ENCODE measurements at regions not wholly inside any gene's neighbourhood (a gene's known extent, or its start where the extent isn't known, plus 50 kb on each side); places are given as distances from the start of the nearest gene placed in this dataset.
A peak's percentile ranks its signal among the peaks of the same experiment; 100 is the strongest.
"Not testable (repeated sequence)": the region's sequence is repeated elsewhere in the genome, so short reads cannot be mapped to it uniquely, and the experiment has no call there.

DNA sequence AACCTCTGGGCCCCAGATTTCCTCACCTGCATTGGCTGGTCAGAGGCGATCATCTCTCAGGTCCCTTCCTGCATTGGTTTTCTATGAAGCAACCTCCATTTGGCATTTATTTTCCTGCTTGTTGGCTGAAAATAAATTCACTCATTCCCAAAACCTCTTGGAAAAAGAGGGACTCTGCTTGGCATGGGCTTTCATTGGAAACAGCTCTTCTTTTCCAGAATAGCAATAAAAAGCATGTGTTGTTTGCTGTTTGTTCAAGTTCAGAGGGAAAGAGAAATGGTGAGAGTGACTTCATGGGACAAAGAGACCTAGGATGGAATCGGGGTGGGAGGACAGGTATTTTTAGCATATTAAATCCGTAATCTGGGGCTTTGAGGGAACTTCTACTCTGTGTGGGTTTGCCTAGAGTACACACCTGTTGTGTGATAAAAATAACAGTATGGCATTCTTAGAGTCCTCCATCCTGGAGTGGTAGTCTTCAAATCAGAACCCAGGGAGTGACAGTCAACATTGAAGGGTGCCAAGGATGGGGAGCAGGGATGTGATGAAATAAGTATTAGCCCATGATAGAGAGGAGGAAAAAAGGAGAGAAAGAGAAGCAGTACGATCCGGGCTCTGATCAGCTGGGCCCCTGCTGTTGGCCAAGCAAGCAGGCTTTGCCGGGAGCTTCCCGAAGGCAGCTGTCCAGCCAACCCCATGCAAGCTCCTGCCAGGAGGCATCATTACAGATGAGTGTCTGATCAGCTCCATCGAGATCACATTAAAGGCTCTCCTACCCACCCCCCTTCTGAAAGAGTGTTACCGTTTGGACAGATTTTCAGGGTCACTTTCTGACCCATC is 131.9 kb upstream of the NFIA start:
- no peak for DNase-seq

DNA sequence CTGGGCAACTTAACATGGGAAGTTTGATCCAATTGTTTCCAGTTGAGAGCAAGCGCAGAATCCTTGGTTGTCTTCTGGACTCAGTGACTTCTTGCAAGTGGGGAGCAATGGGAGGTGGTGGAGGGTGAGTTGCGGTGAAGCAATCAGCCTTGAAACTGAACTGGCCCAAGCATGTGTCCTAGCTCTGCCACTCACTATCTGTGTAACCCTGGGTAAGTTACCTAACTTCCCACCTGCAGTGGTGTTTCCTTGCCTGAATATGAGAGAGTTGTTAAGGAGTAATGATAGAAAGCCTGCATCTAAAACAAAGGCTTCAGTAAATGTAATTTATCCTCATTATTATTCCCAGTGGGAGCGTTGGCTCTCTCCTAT is 132.5 kb upstream of the NFIA start:
- no peak for DNase-seq

DNA sequence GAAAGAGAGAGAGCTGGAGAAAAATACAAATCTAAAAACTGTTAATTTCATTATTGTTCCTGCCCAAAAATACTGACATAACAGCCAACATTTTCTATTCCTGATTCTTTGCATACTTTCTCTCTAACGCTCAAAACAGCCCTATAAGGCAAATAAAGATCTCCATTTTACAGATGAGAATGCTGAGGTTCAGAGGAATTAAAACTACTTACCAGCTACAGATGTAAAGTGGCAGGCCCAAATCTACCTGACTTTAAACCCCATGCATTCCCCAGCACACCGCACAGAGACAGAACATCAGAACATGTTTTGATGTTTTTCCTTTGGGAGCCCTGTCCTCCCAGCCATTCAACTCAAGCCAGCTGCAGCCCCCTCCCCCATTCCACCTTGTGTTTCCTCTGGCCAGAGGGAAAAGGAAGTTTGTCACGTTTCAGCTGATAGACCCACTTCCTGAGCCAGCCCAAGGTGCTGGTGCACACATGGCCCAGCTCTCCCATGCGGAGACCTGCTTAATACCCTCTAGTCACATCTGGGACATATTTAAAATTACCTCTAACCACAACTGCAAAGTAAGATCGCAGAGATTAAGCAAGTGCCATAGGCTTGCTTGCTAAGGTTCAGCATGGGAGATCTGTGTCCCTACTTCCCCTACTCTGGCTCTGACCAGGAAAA is 133.1 kb upstream of the NFIA start:
- DNase-seq, result no peak

DNA sequence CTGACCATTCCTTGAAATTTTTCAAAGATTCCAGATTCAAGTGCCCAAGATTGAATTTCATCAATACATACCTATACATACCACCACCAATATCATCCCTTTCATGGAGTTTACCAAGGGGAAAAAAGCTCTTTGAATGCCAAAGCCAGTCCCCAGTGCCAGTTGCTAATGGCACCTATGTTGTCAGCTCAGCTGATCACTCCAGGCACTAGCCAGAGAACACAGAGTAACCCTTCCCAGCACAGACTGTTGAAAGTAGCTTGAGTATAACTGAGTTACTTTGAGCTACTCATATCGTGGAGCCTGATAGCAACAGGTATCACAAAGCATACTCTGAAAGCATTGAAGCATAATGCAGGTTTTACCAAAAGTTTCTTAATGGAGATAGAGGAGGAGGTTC is 133.9 kb upstream of the NFIA start:
- DNase-seq, result peak in 1 of 51 donors; percentile 2

DNA sequence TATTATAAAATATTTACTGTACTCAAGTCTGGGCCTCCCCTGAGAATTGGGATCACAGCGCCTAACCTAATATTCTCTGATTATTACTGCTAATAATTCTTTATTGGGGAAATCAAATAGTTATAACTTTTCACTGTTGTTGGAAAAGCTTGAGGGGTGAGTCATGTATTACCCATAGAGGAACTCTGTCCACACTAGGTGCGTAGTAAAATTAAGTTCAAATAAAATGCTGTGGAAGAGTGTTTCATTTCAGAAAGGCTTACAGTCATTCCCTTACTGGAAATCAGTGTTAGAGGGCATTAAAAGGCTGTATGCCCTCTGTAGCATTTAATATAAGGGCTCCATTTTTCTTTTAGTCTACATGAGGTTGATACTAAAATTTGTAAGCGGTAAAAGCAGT is 135.0 kb upstream of the NFIA start:
- no peak for DNase-seq

DNA sequence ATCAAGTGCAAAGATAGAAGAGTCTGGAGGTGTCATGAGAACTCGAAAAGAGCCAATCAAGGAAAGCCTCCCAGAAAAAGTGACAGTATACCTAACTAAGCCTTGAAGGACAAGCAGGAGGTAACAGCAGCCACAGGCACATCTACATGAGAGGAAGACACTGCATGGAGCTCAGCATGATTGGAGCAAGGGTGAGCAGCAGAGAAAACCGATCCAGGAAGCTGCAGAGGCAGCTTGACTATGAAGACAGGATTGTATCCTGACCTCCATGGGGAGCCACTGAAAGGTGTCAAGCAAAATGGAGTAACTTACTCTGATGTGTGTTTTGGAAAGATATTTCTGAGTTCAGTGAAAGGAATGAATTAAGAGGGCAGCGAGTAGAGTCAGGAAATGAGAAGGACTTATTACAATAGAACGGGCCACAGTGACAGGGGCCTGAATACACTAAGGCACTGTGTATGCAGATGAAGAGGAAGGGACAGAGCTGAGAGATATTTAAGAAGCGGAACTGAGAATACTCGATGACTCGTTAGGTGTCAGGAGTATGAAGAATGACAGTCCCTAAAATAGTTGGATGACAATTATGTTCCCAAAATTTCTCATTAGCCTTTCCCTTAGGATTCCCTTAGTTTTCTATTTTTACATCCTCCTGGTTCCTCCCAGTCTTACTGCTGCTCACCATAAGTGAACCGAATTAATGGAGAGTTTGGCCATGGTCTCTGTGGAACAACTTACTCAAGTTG is 139.3 kb upstream of the NFIA start:
- no peak for DNase-seq

DNA sequence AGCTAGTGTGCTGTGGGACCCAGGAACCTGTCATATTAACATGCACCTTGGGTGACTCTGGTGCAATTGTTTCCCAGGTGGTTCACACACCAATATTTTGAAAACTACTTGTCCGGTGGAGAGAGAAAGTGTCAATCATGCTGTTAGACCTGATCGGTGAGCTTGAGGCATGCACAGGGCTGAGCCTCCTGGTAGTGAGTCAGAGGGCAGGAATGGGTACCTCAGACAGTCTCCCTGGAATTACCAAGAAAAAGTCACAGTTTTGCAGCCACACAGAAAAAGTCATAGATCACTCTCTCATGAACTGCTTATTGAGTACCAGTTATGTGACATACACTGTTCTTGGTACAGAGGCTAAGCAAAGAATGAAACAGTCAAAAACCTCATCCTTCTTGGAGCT is 140.1 kb upstream of the NFIA start:
- DNase-seq, result no peak

DNA sequence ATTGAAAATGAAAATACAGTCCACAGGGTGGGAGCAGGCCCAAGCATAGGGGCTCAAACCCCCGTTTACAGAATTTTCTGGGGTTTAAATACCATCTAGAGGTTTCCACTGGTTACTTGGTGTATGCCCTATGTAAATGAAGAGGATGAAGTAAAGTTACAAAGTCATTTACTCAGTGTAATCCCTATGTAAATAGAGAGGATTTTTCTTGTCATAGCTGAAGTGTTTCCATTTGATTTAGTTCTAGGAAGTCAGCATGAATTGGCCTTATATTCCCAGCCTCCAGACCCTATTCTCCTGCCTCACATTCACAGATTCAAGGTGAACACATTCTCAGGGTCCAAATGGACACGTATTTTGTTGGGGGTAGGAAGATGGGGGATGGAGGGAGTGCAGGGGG is 141.7 kb upstream of the NFIA start:
- DNase-seq, result not testable (repeated sequence)

DNA sequence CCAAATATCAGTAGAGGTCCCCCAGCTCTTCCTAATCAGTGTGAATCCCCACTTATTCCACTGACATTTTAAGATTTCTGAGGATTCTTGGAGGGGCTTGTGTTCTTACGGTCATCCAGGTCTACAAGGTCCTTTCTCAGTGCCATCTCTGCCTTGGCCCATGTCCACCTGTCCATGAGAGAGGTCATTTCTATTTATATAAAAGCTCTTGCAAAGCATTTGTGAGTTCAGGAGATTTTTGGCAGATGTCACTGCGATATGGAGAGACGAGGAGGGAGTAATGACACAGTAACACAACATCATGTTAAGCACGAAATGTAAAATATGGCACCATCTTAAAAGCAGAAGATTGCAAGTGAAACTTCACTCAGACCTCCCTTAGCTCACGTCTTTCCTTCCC is 144.6 kb upstream of the NFIA start:
- DNase-seq, result no peak

DNA sequence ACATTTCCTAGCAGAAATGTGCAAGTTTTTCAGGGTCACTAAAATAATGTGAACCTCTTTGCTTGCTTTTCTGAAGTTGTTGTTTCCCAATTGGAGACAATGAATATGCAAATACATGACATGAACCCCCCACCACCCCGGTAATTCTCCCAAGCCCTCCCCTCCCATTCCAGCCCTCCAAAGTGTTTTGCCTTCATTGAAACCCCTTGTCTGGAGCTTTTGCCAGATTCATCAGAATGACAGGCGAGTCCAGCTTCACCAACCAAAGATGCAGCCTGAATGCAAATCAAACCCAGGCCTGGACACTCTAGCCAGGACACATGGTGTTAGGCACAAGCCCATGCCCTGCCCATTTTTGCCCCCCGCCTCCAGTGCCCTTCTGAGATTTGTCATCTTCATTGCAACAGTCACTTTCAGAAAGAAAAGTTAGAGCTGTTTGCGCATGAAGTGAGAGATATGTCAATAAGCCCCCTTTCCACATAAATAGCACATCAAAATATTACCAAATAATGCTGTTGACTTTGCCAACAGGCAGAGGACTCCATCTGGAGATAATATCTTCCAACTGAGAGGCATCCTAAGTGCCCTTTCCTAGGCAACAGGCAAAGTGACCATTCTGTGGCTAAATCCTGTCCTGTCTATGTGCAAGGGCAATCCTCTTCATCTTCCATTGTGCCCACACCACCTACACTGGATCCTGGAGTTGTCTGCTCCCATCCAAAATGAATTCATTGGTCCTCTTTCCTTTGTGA is 145.6 kb upstream of the NFIA start:
- peak in 10 of 51 donors; percentile 15 to 51 (median 28) for DNase-seq

DNA sequence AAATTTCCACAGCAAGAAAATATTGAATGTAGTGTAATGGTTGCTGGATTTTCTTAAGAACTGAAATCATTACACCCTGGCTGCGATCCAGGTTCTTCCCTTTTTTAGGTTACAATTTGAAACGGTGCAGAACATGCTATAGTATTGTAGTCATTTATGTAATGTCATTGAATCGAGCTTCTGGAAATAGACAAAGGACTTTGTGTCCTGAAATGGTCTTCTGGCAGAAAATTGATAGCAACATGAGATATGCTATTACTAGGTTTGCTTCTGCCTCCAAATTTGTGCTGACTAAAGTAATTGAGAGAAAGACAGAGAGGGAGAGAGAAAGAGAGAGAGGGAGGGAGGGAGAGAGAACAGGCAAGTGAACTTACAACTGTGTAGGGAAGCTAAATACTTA is 146.2 kb upstream of the NFIA start:
- DNase-seq, result peak in 1 of 51 donors; percentile 30

DNA sequence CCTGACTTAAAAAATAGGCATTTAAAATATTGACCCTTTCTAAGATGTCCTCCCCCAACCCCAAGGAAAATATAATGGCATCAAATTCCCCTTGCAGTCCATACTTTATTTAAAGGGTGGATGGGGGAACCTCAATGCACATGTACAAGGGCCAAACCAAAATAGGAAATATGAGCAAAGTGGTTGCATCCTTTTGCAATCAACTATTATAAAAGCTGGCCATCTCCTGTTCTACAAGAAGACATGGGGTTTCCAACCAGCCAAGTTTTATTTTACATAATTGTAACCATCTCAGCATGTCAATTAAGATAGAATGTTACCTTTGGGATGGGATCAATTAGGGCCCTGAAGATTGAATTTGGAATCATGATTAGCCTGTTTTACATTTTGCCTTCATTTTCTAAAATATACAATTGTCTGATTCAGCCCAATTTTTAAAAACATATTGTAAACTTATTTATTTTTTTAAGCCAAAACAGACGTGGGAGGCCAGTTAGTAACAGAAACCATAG is 146.7 kb upstream of the NFIA start:
- no peak for DNase-seq

DNA sequence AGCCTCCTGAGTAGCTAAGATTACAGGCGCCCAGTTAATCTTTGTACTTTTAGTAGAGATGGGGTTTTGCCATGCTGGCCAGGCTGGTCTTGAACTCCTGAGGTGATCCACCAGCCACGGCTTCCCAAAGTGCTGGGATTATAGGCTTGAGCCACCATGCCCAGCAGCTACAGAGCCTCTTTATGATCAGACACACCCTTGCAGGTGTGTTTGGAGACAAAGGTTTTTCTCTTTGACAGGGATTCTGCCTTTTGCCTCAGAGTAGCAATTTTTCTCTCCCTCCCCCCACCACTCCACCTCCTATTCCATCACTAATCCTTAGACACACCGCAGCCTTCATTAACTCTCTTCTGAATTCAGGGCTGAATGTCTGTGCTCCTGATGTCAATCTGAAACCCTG is 152.2 kb upstream of the NFIA start:
- no peak for DNase-seq

DNA sequence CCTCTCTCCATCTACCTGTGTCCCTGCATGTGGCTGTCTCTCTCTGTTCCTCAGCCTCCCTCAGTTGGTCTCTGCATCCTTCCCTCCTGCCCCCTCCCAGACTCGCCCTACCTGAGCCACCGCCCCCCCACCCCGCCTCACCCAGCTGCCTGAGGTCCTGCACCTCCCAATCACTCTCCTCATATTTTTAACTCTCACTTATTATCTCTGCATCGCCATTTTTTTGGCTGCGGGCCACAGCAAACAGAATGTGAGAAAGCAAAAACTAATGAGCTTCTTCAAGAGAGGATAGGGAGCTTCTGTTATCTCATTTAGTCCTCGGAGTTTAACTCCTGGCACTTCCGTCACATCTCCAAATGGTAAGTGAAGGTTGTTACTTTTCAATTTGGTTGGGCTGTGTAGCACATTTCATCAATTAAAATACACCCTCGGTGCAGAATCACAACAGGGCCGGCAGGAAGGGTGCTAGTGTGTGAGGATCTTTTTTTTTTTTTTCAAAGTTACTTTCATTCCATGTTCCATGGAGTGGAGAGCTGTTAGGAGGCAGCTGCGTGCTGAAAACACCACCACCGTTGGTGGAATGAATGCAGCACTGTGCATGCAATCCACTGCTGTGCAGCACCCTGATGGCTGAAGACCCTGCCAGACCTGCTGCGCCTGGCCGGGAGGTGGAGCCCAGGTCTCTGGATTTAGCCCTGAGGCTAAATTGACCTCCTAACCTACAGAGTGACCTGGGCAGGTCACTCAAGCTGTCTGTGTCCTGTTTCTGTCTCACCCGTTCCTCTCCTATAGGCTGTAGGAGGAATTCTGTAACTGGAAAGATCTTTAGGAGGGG is 157.2 kb upstream of the NFIA start:
- DNase-seq, result no peak

DNA sequence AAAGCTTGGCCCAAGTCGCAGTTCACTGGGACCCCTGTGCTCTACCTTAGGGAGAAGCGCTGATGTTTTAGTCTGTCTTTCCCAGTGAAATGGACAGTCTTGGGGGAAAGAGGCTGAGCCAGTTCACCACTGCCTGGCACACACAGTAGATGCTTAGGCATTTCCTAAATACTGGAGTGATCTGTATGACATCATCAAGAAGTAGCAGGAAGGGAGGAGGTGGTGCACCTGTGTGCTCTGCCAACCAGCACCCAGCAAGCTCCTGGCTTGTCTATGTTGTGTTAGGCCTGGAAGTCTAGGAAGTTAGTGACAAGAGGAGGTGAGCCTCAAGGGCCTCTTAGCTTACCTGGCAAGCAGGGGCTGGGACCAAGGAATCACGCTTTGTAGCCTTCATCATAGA is 158.2 kb upstream of the NFIA start:
- no peak for DNase-seq

DNA sequence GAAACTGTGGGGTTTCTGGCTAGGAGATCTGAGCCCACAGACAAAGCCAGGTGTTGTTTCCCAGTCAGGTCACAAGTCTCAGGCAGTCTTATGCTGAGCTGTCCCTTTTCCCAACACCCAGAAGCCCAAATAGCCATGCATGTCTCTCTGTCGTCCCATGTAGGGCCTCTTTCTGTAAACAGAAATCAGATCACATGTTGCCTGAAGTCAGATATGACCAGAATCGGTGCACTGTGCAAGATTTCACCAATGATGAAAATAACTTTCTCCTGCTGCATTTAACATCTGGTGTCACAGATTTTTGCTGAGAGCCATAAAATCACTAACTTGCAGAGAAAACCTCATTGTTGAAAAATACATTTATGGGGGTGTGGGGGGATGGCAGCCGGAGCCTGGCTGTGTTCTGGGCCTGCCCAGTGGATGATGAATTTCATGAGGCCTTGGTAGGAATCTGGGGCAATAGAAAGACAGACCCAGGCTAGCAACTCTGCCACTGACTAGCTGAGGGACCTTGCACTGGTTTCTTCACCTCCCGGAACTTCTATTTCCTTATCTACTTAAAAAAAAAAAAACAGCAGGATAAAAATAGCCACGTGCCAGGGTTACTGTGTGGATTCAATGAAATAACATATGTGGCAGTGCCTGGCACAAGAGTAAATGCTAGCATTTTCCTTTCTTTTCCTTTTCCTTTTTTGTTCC is 158.8 kb upstream of the NFIA start:
- DNase-seq, result no peak

DNA sequence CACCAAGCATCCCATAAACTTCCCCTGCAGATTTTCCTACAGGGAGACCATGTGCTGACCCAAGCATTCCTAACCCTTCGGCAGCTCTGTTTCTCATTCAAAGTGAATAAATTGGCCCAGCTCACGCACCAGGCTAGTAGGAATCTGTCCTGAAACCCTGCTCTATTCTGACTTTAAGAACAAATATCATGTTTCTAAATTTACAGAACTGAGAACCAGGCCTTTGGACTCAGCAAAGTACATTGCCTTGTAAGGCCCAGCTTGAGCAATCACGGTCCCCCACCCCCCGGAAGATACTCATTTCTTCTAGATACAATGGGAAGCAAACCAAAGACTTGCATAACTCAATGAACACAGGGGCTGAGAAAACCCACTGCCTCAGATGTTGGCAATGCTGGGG is 160.1 kb upstream of the NFIA start:
- DNase-seq, result peak in 7 of 51 donors; percentile 6 to 38 (median 9)

DNA sequence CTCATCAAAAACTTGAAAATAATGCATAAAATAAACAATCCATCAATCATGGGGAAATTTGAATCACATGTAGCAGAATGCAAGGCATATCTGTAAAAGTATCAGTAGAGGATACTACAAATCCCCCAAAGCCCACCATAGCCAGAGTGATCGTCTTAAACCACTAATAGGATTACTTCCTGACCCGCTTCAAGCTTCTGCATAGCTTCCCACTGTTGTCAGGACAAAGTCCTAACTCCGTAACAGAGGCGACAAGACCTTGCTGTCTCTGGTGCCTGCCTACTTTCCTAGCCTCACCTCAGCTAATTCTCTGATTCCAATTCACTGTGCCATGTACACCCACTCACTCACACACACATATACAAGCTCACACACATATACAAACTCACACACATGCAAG is 161.2 kb upstream of the NFIA start:
- DNase-seq, result no peak

DNA sequence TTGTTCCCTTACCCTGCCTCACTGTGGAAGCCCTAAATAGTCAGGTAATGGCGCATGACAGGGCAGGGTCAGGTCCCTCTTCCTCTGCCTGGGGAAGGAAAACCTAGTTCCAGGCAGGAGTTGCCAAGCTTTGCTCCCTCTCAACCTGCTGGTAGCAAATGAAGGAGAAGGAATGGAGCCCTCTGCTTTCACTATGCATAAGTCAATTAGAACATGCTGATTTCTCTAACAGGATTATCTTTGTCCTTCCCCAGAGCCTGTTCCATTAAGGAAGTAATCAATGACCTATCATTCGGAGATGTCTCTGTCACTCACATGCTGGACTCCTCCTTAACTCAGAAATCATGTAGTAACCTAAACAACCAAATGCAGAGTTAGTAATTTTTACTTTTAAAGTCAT is 161.8 kb upstream of the NFIA start:
- no peak for DNase-seq

DNA sequence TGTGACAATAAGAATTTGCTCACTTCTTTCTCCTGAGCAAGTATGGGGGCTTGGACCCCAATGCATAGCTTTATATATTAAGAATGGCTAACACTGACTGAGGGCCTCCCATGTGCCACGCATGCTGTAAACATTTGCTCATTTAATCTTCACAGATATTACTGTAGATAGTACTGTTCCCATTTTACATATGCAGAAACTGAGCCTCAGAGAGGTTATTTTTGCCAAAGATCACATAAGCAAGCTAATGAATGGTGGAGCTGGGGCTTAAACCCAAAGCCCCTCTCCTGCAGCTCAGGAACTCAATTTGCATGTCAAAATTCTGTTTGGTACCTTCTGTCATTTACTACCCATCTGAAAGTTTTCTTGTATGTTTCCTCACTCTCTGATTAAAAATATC is 163.5 kb upstream of the NFIA start:
- DNase-seq, result no peak
